ENCODE measurements at regions not wholly inside any gene's neighbourhood (a gene's known extent, or its start where the extent isn't known, plus 50 kb on each side); places are given as distances from the start of the nearest gene placed in this dataset.
"Not testable (repeated sequence)": the region's sequence is repeated elsewhere in the genome, so short reads cannot be mapped to it uniquely, and the experiment has no call there.

GRCh38 chr16:59854846-59855439, 1120.8 kb upstream of the GOT2 start:
- DNase-seq, result no peak
- no peaks in the 10 kb centered on the region for H3K9me3 ChIP-seq
- no peaks in the 10 kb centered on the region for H3K36me3 ChIP-seq
- no peak for TF ChIP-seq POLR2A (IDR thresholded peaks at IDR 0.05)
- no peak for TF ChIP-seq CTCF (IDR thresholded peaks at IDR 0.05)
- H3K4me1 ChIP-seq, result no peaks in the 10 kb centered on the region
- H3K27me3 ChIP-seq, result no peaks in the 10 kb centered on the region
- no peak overlapping the region for H3K4me3 ChIP-seq
- intact Hi-C loops (cut with DNase I; ENCODE audit: low total_unique reads), result no loop called here
- no peak overlapping the region for H3K27ac ChIP-seq

GRCh38 chr16:59849716-59850115, 1115.6 kb upstream of the GOT2 start:
- no peak for DNase-seq
- H3K4me3 ChIP-seq, result no peak overlapping the region
- no peak overlapping the region for H3K27ac ChIP-seq
- H3K9me3 ChIP-seq, result no peaks in the 10 kb centered on the region
- TF ChIP-seq POLR2A (IDR thresholded peaks at IDR 0.05) (no peak), CTCF (IDR thresholded peaks at IDR 0.05) (no peak)
- no peaks in the 10 kb centered on the region for H3K36me3 ChIP-seq
- no peaks in the 10 kb centered on the region for H3K4me1 ChIP-seq
- H3K27me3 ChIP-seq, result peaks cover 0 to 4% of the 10 kb centered on the region in 2 donors
- intact Hi-C loops (cut with DNase I; ENCODE audit: low total_unique reads), result no loop called here

GRCh38 chr16:59848296-59848695, 1114.2 kb upstream of the GOT2 start:
- H3K4me1 ChIP-seq, result no peaks in the 10 kb centered on the region
- no peaks in the 10 kb centered on the region for H3K36me3 ChIP-seq
- H3K9me3 ChIP-seq, result no peaks in the 10 kb centered on the region
- intact Hi-C loops (cut with DNase I; ENCODE audit: low total_unique reads), result no loop called here
- TF ChIP-seq CTCF (IDR thresholded peaks at IDR 0.05) (no peak), POLR2A (IDR thresholded peaks at IDR 0.05) (no peak)
- no peak overlapping the region for H3K27ac ChIP-seq
- H3K4me3 ChIP-seq, result no peak overlapping the region
- DNase-seq, result no peak
- H3K27me3 ChIP-seq, result peaks cover 0 to 4% of the 10 kb centered on the region in 2 donors

- intact Hi-C loops (cut with DNase I; ENCODE audit: low total_unique reads), result no loop called here
- H3K4me1 ChIP-seq, result no peaks in the 10 kb centered on the region
- H3K36me3 ChIP-seq, result no peaks in the 10 kb centered on the region
- TF ChIP-seq POLR2A (IDR thresholded peaks at IDR 0.05), result no peak
- no peak for TF ChIP-seq CTCF (IDR thresholded peaks at IDR 0.05)
- no peak for DNase-seq
- no peaks in the 10 kb centered on the region for H3K9me3 ChIP-seq
- no peak overlapping the region for H3K4me3 ChIP-seq
- H3K27me3 ChIP-seq, result no peaks in the 10 kb centered on the region
- H3K27ac ChIP-seq, result no peak overlapping the region
These were observed 1106.1 kb upstream of the GOT2 start for GRCh38 chr16:59840169-59840568.

- H3K27me3 ChIP-seq, result no peaks in the 10 kb centered on the region
- H3K4me3 ChIP-seq, result no peak overlapping the region
- no peaks in the 10 kb centered on the region for H3K4me1 ChIP-seq
- H3K27ac ChIP-seq, result no peak overlapping the region
- TF ChIP-seq POLR2A (IDR thresholded peaks at IDR 0.05) (no peak), CTCF (IDR thresholded peaks at IDR 0.05) (no peak)
- intact Hi-C loops (cut with DNase I; ENCODE audit: low total_unique reads), result no loop called here
- DNase-seq, result no peak
- H3K9me3 ChIP-seq, result no peaks in the 10 kb centered on the region
- no peaks in the 10 kb centered on the region for H3K36me3 ChIP-seq
These were observed 1092.7 kb upstream of the GOT2 start for GRCh38 chr16:59826767-59827166.

- H3K27me3 ChIP-seq; H3K27ac ChIP-seq; H3K4me1 ChIP-seq; H3K36me3 ChIP-seq; intact Hi-C loops (cut with DNase I; ENCODE audit: low total_unique reads); H3K9me3 ChIP-seq; DNase-seq; H3K4me3 ChIP-seq: not testable (repeated sequence)
These were observed 1075.4 kb upstream of the GOT2 start for GRCh38 chr16:59809488-59809887.

All from uterus (tissue), 3 donors.